ENCODE measurements at regions not wholly inside any gene's neighbourhood (a gene's known extent, or its start where the extent isn't known, plus 50 kb on each side); places are given as distances from the start of the nearest gene placed in this dataset.

- Histone ChIP-seq H3K36me3 (no peaks in the 10 kb centered on the region), H3K27ac (no peak overlapping the region), H3K9me3 (no peaks in the 10 kb centered on the region), H3K4me3 (no peak overlapping the region), H3K27me3 (no peaks in the 10 kb centered on the region), H3K4me1 (no peaks in the 10 kb centered on the region)
- DNase-seq (no peak), ATAC-seq (no peak)
- no peak for TF ChIP-seq CTCF (IDR thresholded peaks at IDR 0.05)
- no peak for TF ChIP-seq POLR2A (IDR thresholded peaks at IDR 0.05)
- intact Hi-C loops (cut with DNase I) = no loop called here
- 64% methylated on average over 2 of the region's 2 CpGs for WGBS (ENCODE audit: insufficient coverage, low coverage, low lambda C conversion rate, missing lambda C conversion rate)
Observed at GRCh38 chr17:13761038-13761603, 159.4 kb upstream of the HS3ST3A1 start.

- Histone ChIP-seq H3K4me1 (no peaks in the 10 kb centered on the region), H3K27ac (no peak overlapping the region), H3K4me3 (no peak overlapping the region), H3K9me3 (no peaks in the 10 kb centered on the region), H3K27me3 (no peaks in the 10 kb centered on the region), H3K36me3 (no peaks in the 10 kb centered on the region)
- no peak for DNase-seq
- WGBS (ENCODE audit: insufficient coverage, low coverage, low lambda C conversion rate, missing lambda C conversion rate) = 53% methylated on average over 2 of the region's 2 CpGs
- TF ChIP-seq CTCF (IDR thresholded peaks at IDR 0.05) (no peak), POLR2A (IDR thresholded peaks at IDR 0.05) (no peak)
- intact Hi-C loops (cut with DNase I) = no loop called here
- ATAC-seq = no peak
Observed at GRCh38 chr17:13765701-13766100, 164.0 kb upstream of the HS3ST3A1 start.

- TF ChIP-seq POLR2A (IDR thresholded peaks at IDR 0.05) = no peak
- no peak for TF ChIP-seq CTCF (IDR thresholded peaks at IDR 0.05)
- Histone ChIP-seq H3K4me3 (no peak overlapping the region), H3K36me3 (no peaks in the 10 kb centered on the region), H3K4me1 (no peaks in the 10 kb centered on the region), H3K27ac (no peak overlapping the region), H3K27me3 (no peaks in the 10 kb centered on the region), H3K9me3 (no peaks in the 10 kb centered on the region)
- intact Hi-C loops (cut with DNase I) = no loop called here
- no peak for DNase-seq
- 68% methylated on average over 3 of the region's 3 CpGs for WGBS (ENCODE audit: insufficient coverage, low coverage, low lambda C conversion rate, missing lambda C conversion rate)
- no peak for ATAC-seq
Observed at GRCh38 chr17:13770702-13771101, 169.0 kb upstream of the HS3ST3A1 start.

- Histone ChIP-seq H3K9me3 (no peaks in the 10 kb centered on the region), H3K36me3 (no peaks in the 10 kb centered on the region), H3K27me3 (no peaks in the 10 kb centered on the region), H3K27ac (no peak overlapping the region), H3K4me3 (no peak overlapping the region), H3K4me1 (no peaks in the 10 kb centered on the region)
- intact Hi-C loops (cut with DNase I) = no loop called here
- no peak for DNase-seq
- ATAC-seq = no peak
- 30% methylated on average over 3 of the region's 3 CpGs for WGBS (ENCODE audit: insufficient coverage, low coverage, low lambda C conversion rate, missing lambda C conversion rate)
- no peak for TF ChIP-seq CTCF (IDR thresholded peaks at IDR 0.05)
- no peak for TF ChIP-seq POLR2A (IDR thresholded peaks at IDR 0.05)
Observed at GRCh38 chr17:13775450-13775849, 173.7 kb upstream of the HS3ST3A1 start.

Measured in right lobe of liver (tissue), 6 donors.